GM21528 (cell line): ENCODE measurements at regions not wholly inside any gene's neighbourhood (a gene's known extent, or its start where the extent isn't known, plus 50 kb on each side); places are given as distances from the start of the nearest gene placed in this dataset.

Experiments
- ATAC-seq: cut with Tn5 transposase; IDR thresholded peaks from one replicate; pipeline ENCODE4 v1.9.1; 2021; ENCODE audit warnings: mild to moderate bottlenecking, moderate library complexity; ENCODE audit not compliant: unreplicated experiment, low FRiP score

GRCh38 chr6:29884261-29884660 lies 56.6 kb downstream of the HLA-G start:
- ATAC-seq = no peak

GRCh38 chr6:29886701-29887100 lies 55.6 kb upstream of the HLA-A start:
- ATAC-seq = no peak

GRCh38 chr6:29887330-29887818 lies 55.0 kb upstream of the HLA-A start:
- ATAC-seq = peak; percentile 47

- peak; percentile 62 for ATAC-seq
Observed at GRCh38 chr6:29887819-29888776, 54.2 kb upstream of the HLA-A start.
